GM23338 (cell line): ENCODE measurements at regions not wholly inside any gene's neighbourhood (a gene's known extent, or its start where the extent isn't known, plus 50 kb on each side); places are given as distances from the start of the nearest gene placed in this dataset.

ENCODE experiments used
- ATAC-seq: fragments of 200-7000 bp; cut with Tn5 transposase; 3 replicates; pipeline ENCODE4 v1.9.1; 2020
- DNase-seq: peaks from one replicate; pipeline ENCODE4 v3.0.0-alpha.2; 2015; ENCODE audit warnings: low spot score
- H2AFZ ChIP-seq: fragments of 200-600 bp; sonication (generic); 2 replicates; pipeline ENCODE4 v1.8.0; 2016; ENCODE audit warnings: antibody characterized with exemption, mild to moderate bottlenecking, moderate library complexity
- H3F3A ChIP-seq: fragments of 200-600 bp; sonication (generic); replicated peaks from 2 replicates; pipeline ENCODE4 v1.8.0; 2017; ENCODE audit warnings: antibody characterized with exemption, mixed run types, low read depth
- H3K27ac ChIP-seq: fragments of 200-600 bp; sonication (generic); 2 replicates; pipeline ENCODE4 v1.6.1; 2016; ENCODE audit warnings: low read depth
- H3K27me3 ChIP-seq: fragments of 200-600 bp; sonication (generic); 2 replicates; pipeline ENCODE4 v1.8.0; 2016; ENCODE audit warnings: mild to moderate bottlenecking, mixed run types, moderate library complexity; ENCODE audit not compliant: insufficient read depth
- H3K36me3 ChIP-seq: fragments of 200-600 bp; sonication (generic); 2 replicates; pipeline ENCODE4 v1.8.0; 2016; ENCODE audit warnings: mild to moderate bottlenecking; ENCODE audit not compliant: insufficient read depth
- H3K4me1 ChIP-seq: fragments of 200-600 bp; sonication (generic); 2 replicates; pipeline ENCODE4 v1.8.0; 2016; ENCODE audit warnings: mild to moderate bottlenecking, moderate library complexity; ENCODE audit not compliant: insufficient read depth
- H3K4me2 ChIP-seq: fragments of 200-600 bp; sonication (generic); 2 replicates; pipeline ENCODE4 v1.7.1; 2017; ENCODE audit warnings: mixed run types
- H3K4me3 ChIP-seq: fragments of 200-600 bp; sonication (generic); 2 replicates; pipeline ENCODE4 v1.6.1; 2016; ENCODE audit warnings: mixed run types
- H3K79me2 ChIP-seq: fragments of 200-600 bp; sonication (generic); replicated peaks from 2 replicates; pipeline ENCODE4 v1.8.0; 2017; ENCODE audit warnings: mild to moderate bottlenecking; ENCODE audit not compliant: insufficient read depth
- H3K9me2 ChIP-seq: fragments of 200-600 bp; sonication (generic); 2 replicates; pipeline ENCODE4 v1.8.0; 2017; ENCODE audit not compliant: insufficient read depth
- H4K20me1 ChIP-seq: fragments of 200-600 bp; sonication (generic); replicated peaks from 2 replicates; pipeline ENCODE4 v1.8.0; 2017; ENCODE audit warnings: mild to moderate bottlenecking; ENCODE audit not compliant: insufficient read depth
- H3K27ac Mint-ChIP-seq: 2 replicates; pipeline ENCODE4 v1.8.0; 2020; ENCODE audit warnings: inconsistent platforms, mild to moderate bottlenecking, moderate library complexity, mixed read lengths
- H3K27me3 Mint-ChIP-seq: 3 replicates; pipeline ENCODE4 v1.8.0; 2022; ENCODE audit warnings: low read depth, mild to moderate bottlenecking, moderate library complexity, mixed read lengths, inconsistent platforms; ENCODE audit not compliant: insufficient read depth, poor library complexity
- H3K36me3 Mint-ChIP-seq: 3 replicates; pipeline ENCODE4 v1.8.0; 2021; ENCODE audit warnings: low read depth, mild to moderate bottlenecking, inconsistent platforms, moderate library complexity, mixed read lengths
- H3K4me1 Mint-ChIP-seq: 3 replicates; pipeline ENCODE4 v1.8.0; 2020; ENCODE audit warnings: mild to moderate bottlenecking, inconsistent platforms, mixed read lengths
- H3K4me3 Mint-ChIP-seq: 3 replicates; pipeline ENCODE4 v1.8.0; 2021; ENCODE audit warnings: moderate library complexity, mild to moderate bottlenecking, inconsistent platforms, mixed read lengths
- H3K9me3 Mint-ChIP-seq: 3 replicates; pipeline ENCODE4 v1.8.0; 2020; ENCODE audit warnings: moderate library complexity, mild to moderate bottlenecking, inconsistent platforms, mixed read lengths
- CREB1 ChIP-seq: fragments of 250-450 bp; sonication (Bioruptor Pico); IDR thresholded peaks from 2 replicates; pipeline ENCODE4 v1.5.0; 2020; ENCODE audit warnings: low read depth, mild to moderate bottlenecking, moderate library complexity
- CTCF ChIP-seq, 2 experiments: fragments of 200-600 bp in 1 of 2; sonication (generic) in 1 of 2; conservative IDR thresholded peaks; 2 replicates each; pipeline versions ENCODE4 v1.5.1 to v1.6.1; 2016 to 2017; ENCODE audit warnings: antibody characterized with exemption in 2 of 2, low read depth in 2 of 2, mild to moderate bottlenecking in 2 of 2, moderate library complexity in 1 of 2
- ETS1 ChIP-seq: IDR thresholded peaks from 2 replicates; pipeline ENCODE4 v1.6.1; 2016; ENCODE audit warnings: antibody characterized with exemption
- EZH2 ChIP-seq: fragments of 200-600 bp; sonication (generic); IDR thresholded peaks from one replicate; pipeline ENCODE4 v1.8.0; 2017; ENCODE audit warnings: antibody characterized with exemption, mild to moderate bottlenecking, low read depth; ENCODE audit not compliant: unreplicated experiment
- EZH2phosphoT487 ChIP-seq: fragments of 200-600 bp; sonication (generic); IDR thresholded peaks from one replicate; pipeline ENCODE4 v1.8.1; 2018; ENCODE audit warnings: antibody characterized with exemption; ENCODE audit not compliant: unreplicated experiment
- JUNB ChIP-seq: IDR thresholded peaks from one replicate; pipeline ENCODE4 v1.6.1; 2016; ENCODE audit warnings: antibody characterized with exemption; ENCODE audit not compliant: unreplicated experiment
- NANOG ChIP-seq: IDR thresholded peaks from 2 replicates; pipeline ENCODE4 v1.6.1; 2016; ENCODE audit warnings: antibody characterized with exemption, borderline replicate concordance
- POLR2AphosphoS5 ChIP-seq: IDR thresholded peaks from 2 replicates; pipeline ENCODE4 v1.6.1; 2016; ENCODE audit warnings: antibody characterized with exemption, low read depth
- REST ChIP-seq: IDR thresholded peaks from one replicate; pipeline ENCODE4 v1.6.1; 2018; ENCODE audit warnings: antibody characterized with exemption; ENCODE audit not compliant: unreplicated experiment
- STAT1 ChIP-seq: IDR thresholded peaks from one replicate; pipeline ENCODE4 v1.6.1; 2016; ENCODE audit warnings: antibody characterized with exemption; ENCODE audit not compliant: unreplicated experiment
- ZNF114 ChIP-seq: fragments of 250-450 bp; sonication (Bioruptor Pico); IDR thresholded peaks from 2 replicates; pipeline ENCODE4 v1.5.0; 2020; ENCODE audit warnings: mild to moderate bottlenecking, moderate library complexity
- ZNF331 ChIP-seq: fragments of 250-450 bp; sonication (Bioruptor Pico); IDR thresholded peaks from 2 replicates; pipeline ENCODE4 v1.5.0; 2020; ENCODE audit warnings: low read depth, mild to moderate bottlenecking, moderate library complexity
- ZNF462 ChIP-seq: fragments of 250-450 bp; sonication (Bioruptor Pico); IDR thresholded peaks from 2 replicates; pipeline ENCODE4 v1.5.0; 2020; ENCODE audit warnings: mild to moderate bottlenecking, moderate library complexity

- Mint-ChIP-seq H3K27me3 (peaks cover 3% of the 10 kb centered on the region), H3K27ac (no peak overlapping the region), H3K4me1 (no peaks in the 10 kb centered on the region), H3K36me3 (no peaks in the 10 kb centered on the region), H3K9me3 (no peaks in the 10 kb centered on the region; the same call in 2 of the 3 replicates), H3K4me3 (no peak overlapping the region)
- Histone ChIP-seq H4K20me1 (no peaks in the 10 kb centered on the region), H2AFZ (no peak overlapping the region), H3K4me1 (no peaks in the 10 kb centered on the region), H3K79me2 (no peaks in the 10 kb centered on the region), H3F3A (no peaks in the 10 kb centered on the region), H3K4me2 (no peak overlapping the region), H3K27me3 (no peaks in the 10 kb centered on the region), H3K36me3 (no peaks in the 10 kb centered on the region), H3K27ac (no peak overlapping the region), H3K4me3 (no peak overlapping the region), H3K9me2 (no peaks in the 10 kb centered on the region)
- DNase-seq: no peak
- TF ChIP-seq REST (no peak), CTCF (conservative IDR thresholded peaks at IDR 0.05; ENCODE audit: low read depth in 2 of 2) (no peak), EZH2 (no peak), JUNB (no peak), STAT1 (no peak), CREB1 (CRISPR knock-in tag) (no peak), ZNF331 (CRISPR knock-in tag) (no peak), POLR2AphosphoS5 (no peak), EZH2phosphoT487 (no peak), NANOG (no peak), ZNF114 (no peak), ETS1 (no peak), ZNF462 (CRISPR knock-in tag) (no peak)
- no peak for ATAC-seq
Measured at GRCh38 chr16:16850274-16850673, 471.3 kb downstream of the NPIPA7 start.
